ENCODE measurements at regions not wholly inside any gene's neighbourhood (a gene's known extent, or its start where the extent isn't known, plus 50 kb on each side); places are given as distances from the start of the nearest gene placed in this dataset.

- intact Hi-C loops (cut with micrococcal nuclease; ENCODE audit: unreplicated experiment): no loop called here
- no peak for DNase-seq
- TF ChIP-seq, protein P1, sequence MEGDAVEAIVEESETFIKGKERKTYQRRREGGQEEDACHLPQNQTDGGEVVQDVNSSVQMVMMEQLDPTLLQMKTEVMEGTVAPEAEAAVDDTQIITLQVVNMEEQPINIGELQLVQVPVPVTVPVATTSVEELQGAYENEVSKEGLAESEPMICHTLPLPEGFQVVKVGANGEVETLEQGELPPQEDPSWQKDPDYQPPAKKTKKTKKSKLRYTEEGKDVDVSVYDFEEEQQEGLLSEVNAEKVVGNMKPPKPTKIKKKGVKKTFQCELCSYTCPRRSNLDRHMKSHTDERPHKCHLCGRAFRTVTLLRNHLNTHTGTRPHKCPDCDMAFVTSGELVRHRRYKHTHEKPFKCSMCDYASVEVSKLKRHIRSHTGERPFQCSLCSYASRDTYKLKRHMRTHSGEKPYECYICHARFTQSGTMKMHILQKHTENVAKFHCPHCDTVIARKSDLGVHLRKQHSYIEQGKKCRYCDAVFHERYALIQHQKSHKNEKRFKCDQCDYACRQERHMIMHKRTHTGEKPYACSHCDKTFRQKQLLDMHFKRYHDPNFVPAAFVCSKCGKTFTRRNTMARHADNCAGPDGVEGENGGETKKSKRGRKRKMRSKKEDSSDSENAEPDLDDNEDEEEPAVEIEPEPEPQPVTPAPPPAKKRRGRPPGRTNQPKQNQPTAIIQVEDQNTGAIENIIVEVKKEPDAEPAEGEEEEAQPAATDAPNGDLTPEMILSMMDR (IDR thresholded peaks at IDR 0.05; ENCODE audit: unreplicated experiment): no peak
- no peaks in the 10 kb centered on the region for H3K9me3 Mint-ChIP-seq (ENCODE audit: low read depth, unreplicated experiment)
- no peaks in the 10 kb centered on the region for H3K4me1 Mint-ChIP-seq (ENCODE audit: low read depth, unreplicated experiment)
- H3K36me3 Mint-ChIP-seq (ENCODE audit: insufficient read depth, unreplicated experiment): no peaks in the 10 kb centered on the region
- no peak overlapping the region for H3K27ac Mint-ChIP-seq (ENCODE audit: unreplicated experiment)
- H3K27me3 Mint-ChIP-seq (ENCODE audit: unreplicated experiment): peaks cover 46% of the 10 kb centered on the region
- CTCF ChIA-PET: no interaction called here
- BruUV-seq (replicated peaks): no TSS peak
- no peak overlapping the region for H3K4me3 Mint-ChIP-seq (ENCODE audit: low read depth, unreplicated experiment)
Observed at GRCh38 chr3:41041462-41041861, 157.8 kb upstream of the CTNNB1 start.

DNA sequence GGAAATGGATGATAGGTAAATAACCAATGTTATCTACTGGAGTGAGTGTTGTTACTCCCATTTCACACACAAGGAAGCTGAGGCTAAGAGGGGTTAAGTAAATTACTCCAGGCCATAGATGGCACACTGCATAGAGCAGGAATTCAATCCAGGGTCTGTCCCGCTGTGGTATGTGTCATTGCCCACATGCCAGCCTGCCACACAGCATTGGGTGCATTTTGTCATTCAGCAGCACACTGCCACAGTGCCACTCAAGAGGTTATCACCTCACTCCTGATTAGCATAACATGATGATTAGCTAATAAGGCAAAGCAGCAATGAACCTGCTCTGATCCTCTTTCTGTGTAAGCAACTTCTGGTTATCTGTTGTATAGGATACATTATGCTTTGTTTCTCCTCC, 157.4 kb upstream of the CTNNB1 start:
- TF ChIP-seq, protein P1 (IDR thresholded peaks at IDR 0.05; ENCODE audit: unreplicated experiment): no peak
- Mint-ChIP-seq H3K27me3 (ENCODE audit: unreplicated experiment) (peaks cover 44% of the 10 kb centered on the region), H3K27ac (ENCODE audit: unreplicated experiment) (no peak overlapping the region), H3K4me3 (ENCODE audit: low read depth, unreplicated experiment) (no peak overlapping the region), H3K9me3 (ENCODE audit: low read depth, unreplicated experiment) (no peaks in the 10 kb centered on the region), H3K4me1 (ENCODE audit: low read depth, unreplicated experiment) (no peaks in the 10 kb centered on the region), H3K36me3 (ENCODE audit: insufficient read depth, unreplicated experiment) (no peaks in the 10 kb centered on the region)
- CTCF ChIA-PET: no interaction called here
- no peak for DNase-seq
- intact Hi-C loops (cut with micrococcal nuclease; ENCODE audit: unreplicated experiment): no loop called here
- no TSS peak for BruUV-seq (replicated peaks)

DNA sequence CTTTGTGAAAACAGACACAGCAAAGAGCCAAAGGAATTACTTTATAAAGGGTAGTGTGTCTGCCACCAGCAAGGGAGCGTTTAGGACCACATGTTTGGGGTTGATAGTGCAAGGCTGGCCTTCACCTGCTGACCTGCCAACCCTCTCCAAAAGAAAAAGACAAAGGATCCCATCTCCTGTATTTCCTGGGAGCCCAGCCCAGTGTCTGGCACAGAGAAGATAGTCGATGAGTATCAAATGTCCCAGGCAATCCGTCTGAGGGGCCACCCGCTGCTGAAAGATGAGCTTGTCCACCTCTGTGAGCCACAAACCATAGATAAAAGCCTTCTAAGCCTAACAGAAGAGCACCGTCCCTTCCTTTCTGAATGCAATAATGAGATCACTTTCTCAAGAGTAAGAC, 154.8 kb upstream of the CTNNB1 start:
- CTCF ChIA-PET: no interaction called here
- no peak overlapping the region for H3K27ac Mint-ChIP-seq (ENCODE audit: unreplicated experiment)

DNA sequence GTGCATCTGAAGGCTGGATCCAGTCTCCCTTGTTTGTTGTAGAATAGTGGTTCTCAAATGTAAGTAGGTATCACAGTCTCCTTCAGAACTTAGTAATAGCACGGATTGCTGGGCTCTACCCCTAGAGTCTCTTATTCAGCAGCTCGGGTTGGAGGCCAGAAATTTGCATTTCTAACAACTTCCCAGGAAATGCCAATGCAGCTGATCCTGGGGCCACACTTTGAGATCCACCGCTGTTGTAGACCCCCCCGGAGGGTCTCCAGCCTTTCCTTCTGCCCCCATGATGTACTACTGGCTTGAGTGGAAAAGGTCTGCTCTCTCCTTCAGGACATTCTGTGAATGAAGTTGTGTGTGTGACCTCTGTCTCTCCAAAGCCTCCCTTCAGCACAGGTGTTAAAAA, 153.8 kb upstream of the CTNNB1 start:
- intact Hi-C loops (cut with micrococcal nuclease; ENCODE audit: unreplicated experiment): no loop called here
- Mint-ChIP-seq H3K4me3 (ENCODE audit: low read depth, unreplicated experiment) (no peak overlapping the region), H3K9me3 (ENCODE audit: low read depth, unreplicated experiment) (peaks cover 2% of the 10 kb centered on the region), H3K27ac (ENCODE audit: unreplicated experiment) (no peak overlapping the region), H3K36me3 (ENCODE audit: insufficient read depth, unreplicated experiment) (no peaks in the 10 kb centered on the region), H3K4me1 (ENCODE audit: low read depth, unreplicated experiment) (no peaks in the 10 kb centered on the region), H3K27me3 (ENCODE audit: unreplicated experiment) (peaks cover 10% of the 10 kb centered on the region)
- no TSS peak for BruUV-seq (replicated peaks)
- CTCF ChIA-PET: no interaction called here
- TF ChIP-seq, protein P1 (IDR thresholded peaks at IDR 0.05; ENCODE audit: unreplicated experiment): no peak
- DNase-seq: no peak

More for the DNA sequence above, 154.8 kb upstream of the CTNNB1 start:
- intact Hi-C loops (cut with micrococcal nuclease; ENCODE audit: unreplicated experiment): no loop called here
- Mint-ChIP-seq H3K4me1 (ENCODE audit: low read depth, unreplicated experiment) (no peaks in the 10 kb centered on the region), H3K9me3 (ENCODE audit: low read depth, unreplicated experiment) (peaks cover 2% of the 10 kb centered on the region), H3K4me3 (ENCODE audit: low read depth, unreplicated experiment) (no peak overlapping the region), H3K36me3 (ENCODE audit: insufficient read depth, unreplicated experiment) (no peaks in the 10 kb centered on the region), H3K27me3 (ENCODE audit: unreplicated experiment) (peaks cover 18% of the 10 kb centered on the region)
- DNase-seq: no peak
- no TSS peak for BruUV-seq (replicated peaks)
- TF ChIP-seq, protein P1 (IDR thresholded peaks at IDR 0.05; ENCODE audit: unreplicated experiment): no peak

DNA sequence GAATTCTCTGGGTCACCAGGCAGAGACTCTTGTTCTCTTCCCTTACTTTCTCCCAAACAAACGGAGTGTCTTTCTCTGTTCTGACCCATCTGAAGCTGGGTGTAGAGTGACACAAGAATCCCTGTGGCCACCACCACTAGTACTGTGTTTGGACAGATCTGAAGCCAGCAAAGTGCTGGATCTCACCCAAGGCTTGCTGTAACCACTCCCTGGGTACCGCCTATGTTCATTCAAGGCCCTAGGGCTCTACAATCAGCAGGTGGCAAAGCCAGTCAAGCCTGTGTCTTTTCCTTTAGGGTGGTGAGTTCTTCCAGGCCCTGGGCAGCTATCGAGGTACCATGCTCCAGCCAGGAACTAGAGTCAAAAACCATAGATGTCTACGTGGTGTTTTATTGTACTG, 149.2 kb upstream of the CTNNB1 start:
- Mint-ChIP-seq H3K4me1 (ENCODE audit: low read depth, unreplicated experiment) (no peaks in the 10 kb centered on the region), H3K27me3 (ENCODE audit: unreplicated experiment) (no peaks in the 10 kb centered on the region), H3K9me3 (ENCODE audit: low read depth, unreplicated experiment) (peaks cover 6% of the 10 kb centered on the region), H3K27ac (ENCODE audit: unreplicated experiment) (no peak overlapping the region), H3K36me3 (ENCODE audit: insufficient read depth, unreplicated experiment) (no peaks in the 10 kb centered on the region), H3K4me3 (ENCODE audit: low read depth, unreplicated experiment) (no peak overlapping the region)
- no TSS peak for BruUV-seq (replicated peaks)
- TF ChIP-seq, protein P1 (IDR thresholded peaks at IDR 0.05; ENCODE audit: unreplicated experiment): no peak
- no peak for DNase-seq
- intact Hi-C loops (cut with micrococcal nuclease; ENCODE audit: unreplicated experiment): no loop called here
- CTCF ChIA-PET: no interaction called here

All from Calu3 (cell line).